Mesodermal cell (in vitro differentiated cells): ENCODE measurements at regions not wholly inside any gene's neighbourhood (a gene's known extent, or its start where the extent isn't known, plus 50 kb on each side); places are given as distances from the start of the nearest gene placed in this dataset.

Experiments
- H3K27ac ChIP-seq: 2 replicates; pipeline ENCODE4 v1.7.0; 2013; ENCODE audit warnings: mild to moderate bottlenecking, low read depth, low read length, moderate library complexity; ENCODE audit not compliant: severe bottlenecking
- H3K36me3 ChIP-seq: 2 replicates; pipeline ENCODE4 v1.7.1; 2013; ENCODE audit warnings: mild to moderate bottlenecking, low read length, moderate library complexity; ENCODE audit not compliant: control insufficient read depth, insufficient read depth
- H3K4me1 ChIP-seq: one replicate; pipeline ENCODE4 v1.7.1; 2013; ENCODE audit warnings: mild to moderate bottlenecking, low read length; ENCODE audit not compliant: insufficient read depth, control insufficient read depth, poor library complexity, severe bottlenecking
- H3K4me3 ChIP-seq: 2 replicates; pipeline ENCODE4 v1.7.0; 2013; ENCODE audit warnings: low read length, control low read depth, mild to moderate bottlenecking; ENCODE audit not compliant: insufficient read depth, poor library complexity, severe bottlenecking; ENCODE audit errors: extremely low read depth
- H3K9me3 ChIP-seq: 2 replicates; pipeline ENCODE4 v1.7.1; 2013; ENCODE audit warnings: mild to moderate bottlenecking, low read length, moderate library complexity; ENCODE audit not compliant: control insufficient read depth
- WGBS, 2 experiments: methylation state at CpG; one replicate each; pipeline ENCODE4 v1.1.5; 2013; ENCODE audit warnings: missing lambda C conversion rate in 2 of 2; ENCODE audit not compliant: insufficient coverage in 2 of 2; 5-methylcytosine and 5-hydroxymethylcytosine counted together

DNA sequence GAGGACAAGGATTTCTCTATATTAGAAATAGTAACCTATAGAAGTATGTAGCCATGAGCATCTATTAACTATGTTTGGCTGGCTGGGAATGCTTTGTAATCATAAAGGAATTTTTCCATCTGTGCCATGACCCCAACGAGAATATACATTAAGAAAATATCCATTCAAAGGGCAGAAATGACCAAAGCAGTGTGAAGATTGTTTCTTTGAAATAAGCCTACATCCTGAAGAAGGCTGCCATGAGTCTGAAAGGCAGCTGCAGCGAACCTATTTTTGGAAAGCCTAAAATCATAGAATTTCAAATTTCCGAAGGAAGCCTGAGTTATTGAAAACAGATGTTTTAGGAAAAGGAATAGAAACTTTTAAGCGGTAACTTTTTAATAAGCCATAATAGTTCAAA is 244.2 kb upstream of the FOXK1 start:
- Histone ChIP-seq H3K36me3 (no peaks in the 10 kb centered on the region), H3K9me3 (peaks cover 12% of the 10 kb centered on the region), H3K4me1 (no peaks in the 10 kb centered on the region), H3K4me3 (no peak overlapping the region), H3K27ac (no peak overlapping the region)
- WGBS, 2 experiments = 66 to 81% methylated on average over 3 of the region's 4 CpGs

DNA sequence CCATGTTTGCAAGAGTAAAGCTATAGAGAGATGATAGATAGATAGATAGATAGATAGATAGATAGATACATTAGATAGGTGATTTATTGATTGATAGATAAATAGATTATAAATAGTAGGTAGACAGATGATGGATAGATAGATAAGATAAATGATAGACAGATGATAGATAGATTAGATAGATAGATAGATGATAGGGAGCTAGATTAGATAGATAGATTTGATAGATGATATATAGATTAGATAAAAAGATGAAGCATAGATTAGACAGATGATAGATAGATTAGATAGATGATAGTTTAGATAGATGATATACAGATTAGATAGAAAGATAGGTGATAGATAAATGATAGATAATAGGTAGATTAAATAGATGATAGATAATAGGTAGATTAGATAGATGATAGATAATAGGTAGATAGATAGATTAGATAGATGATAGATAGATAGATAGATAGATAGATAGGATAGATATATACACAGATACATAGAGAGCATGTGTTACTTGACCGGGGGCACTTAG is 243.3 kb upstream of the FOXK1 start:
- Histone ChIP-seq H3K4me1 (no peaks in the 10 kb centered on the region), H3K36me3 (no peaks in the 10 kb centered on the region), H3K27ac (no peak overlapping the region), H3K9me3 (peaks cover 13% of the 10 kb centered on the region), H3K4me3 (no peak overlapping the region)
- WGBS, 2 experiments = no CpG with 5 or more reads among the region's 1 CpG

DNA sequence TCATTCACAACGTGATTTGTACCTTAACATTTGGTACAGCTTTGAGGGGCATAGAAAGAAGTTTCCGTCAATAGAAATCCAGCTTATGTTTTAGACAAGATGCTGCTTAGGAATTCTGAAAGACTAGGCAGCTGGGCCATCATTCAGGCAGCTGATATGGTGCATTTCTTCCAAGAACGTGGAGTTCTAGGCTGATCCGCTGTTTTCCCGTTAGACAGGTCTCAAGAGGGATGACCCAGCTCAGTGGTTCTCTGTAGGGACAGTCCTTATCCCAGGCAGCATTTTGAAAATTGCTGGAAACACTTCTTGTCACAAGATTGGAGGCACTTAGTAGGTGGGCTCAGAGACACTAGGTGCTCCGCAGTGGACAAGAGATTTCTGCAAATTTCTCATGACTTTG is 242.7 kb upstream of the FOXK1 start:
- no peaks in the 10 kb centered on the region for H3K36me3 ChIP-seq
- no peak overlapping the region for H3K4me3 ChIP-seq
- WGBS, 2 experiments = 61 to 82% methylated on average over 5 of the region's 6 CpGs
- no peaks in the 10 kb centered on the region for H3K4me1 ChIP-seq
- H3K27ac ChIP-seq = no peak overlapping the region
- H3K9me3 ChIP-seq = peaks cover 11% of the 10 kb centered on the region

DNA sequence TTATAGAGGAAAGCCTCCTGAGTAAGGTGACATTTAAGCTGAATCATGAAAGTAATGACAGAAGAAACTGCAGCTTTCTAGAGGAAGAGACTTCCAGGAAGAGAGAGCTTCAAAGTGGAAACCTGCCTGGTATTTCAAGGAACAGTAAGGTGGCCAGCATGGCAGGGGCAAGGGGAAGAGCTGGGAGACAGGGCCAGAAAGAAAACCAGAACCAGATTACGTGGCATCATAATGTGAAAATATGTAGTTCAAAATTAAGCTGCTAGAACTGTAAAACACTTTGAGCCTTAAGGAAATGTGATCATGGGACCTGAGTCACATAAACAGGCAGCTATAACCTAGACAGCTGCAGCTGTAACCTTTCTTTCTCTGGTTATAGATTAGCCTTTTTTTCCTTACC is 238.0 kb upstream of the FOXK1 start:
- Histone ChIP-seq H3K4me3 (no peak overlapping the region), H3K4me1 (no peaks in the 10 kb centered on the region), H3K36me3 (no peaks in the 10 kb centered on the region), H3K27ac (no peak overlapping the region), H3K9me3 (peaks cover 31% of the 10 kb centered on the region)
- WGBS, 2 experiments = 67 to 86% methylated on average over 1 of the region's 1 CpG

DNA sequence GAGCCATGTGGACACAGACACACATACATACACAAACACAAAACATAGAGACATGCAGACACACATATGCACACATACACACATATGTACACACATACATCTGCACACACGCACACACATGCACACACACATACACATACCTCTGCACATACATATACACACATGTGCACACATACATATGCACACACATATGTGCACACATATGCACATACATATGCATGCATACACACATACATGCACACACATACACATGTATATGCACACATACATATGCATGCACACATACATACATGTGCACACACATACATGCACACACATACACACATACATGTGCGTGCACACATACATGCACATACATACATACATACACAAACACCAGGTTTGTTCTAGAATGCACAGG is 236.3 kb upstream of the FOXK1 start:
- 84 to 92% methylated on average over 2 of the region's 2 CpGs for WGBS, 2 experiments
- Histone ChIP-seq H3K9me3 (peaks cover 35% of the 10 kb centered on the region), H3K4me1 (no peaks in the 10 kb centered on the region), H3K27ac (no peak overlapping the region), H3K4me3 (no peak overlapping the region), H3K36me3 (no peaks in the 10 kb centered on the region)

DNA sequence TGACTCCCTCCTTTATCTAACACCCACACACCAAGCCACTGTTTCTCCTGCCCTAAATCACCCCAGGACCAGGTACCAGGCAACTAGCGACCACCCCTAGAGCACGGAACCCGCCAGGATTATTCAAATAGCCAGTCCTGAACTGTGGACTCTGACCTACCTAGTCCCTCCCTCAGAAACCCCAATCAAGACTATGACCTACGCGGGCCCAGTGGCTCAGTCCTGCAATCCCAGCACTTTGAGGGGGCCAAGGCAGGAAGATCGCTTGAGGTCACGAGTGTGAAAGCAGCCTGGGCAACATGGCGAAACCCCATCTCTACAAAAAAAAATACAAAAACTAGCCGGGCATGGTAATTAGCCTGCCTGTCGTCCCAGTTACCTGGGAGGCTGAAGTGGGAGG is 232.8 kb upstream of the FOXK1 start:
- no peaks in the 10 kb centered on the region for H3K36me3 ChIP-seq
- no peaks in the 10 kb centered on the region for H3K4me1 ChIP-seq
- no peak overlapping the region for H3K4me3 ChIP-seq
- peaks cover 29% of the 10 kb centered on the region for H3K9me3 ChIP-seq
- 83 to 89% methylated on average over 5 to 7 of the region's 10 CpGs for WGBS, 2 experiments
- H3K27ac ChIP-seq = no peak overlapping the region

DNA sequence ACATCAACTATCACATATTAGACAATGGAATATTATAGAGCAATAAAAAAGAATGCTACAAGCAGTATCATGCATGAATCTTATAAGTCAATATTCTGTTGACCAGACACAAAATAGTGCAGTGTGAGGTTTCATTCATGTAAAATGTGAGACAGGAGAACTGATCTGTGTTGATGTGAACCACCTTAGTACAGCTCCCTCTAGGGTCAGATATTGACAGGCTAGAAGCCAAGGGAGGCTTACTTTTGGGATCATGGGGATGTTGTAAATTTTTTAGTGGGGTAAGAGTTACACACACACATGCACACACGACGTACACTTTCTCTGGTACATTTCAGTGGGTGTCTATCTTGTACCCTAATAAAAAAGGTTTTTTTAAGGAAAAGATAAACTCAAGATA is 231.6 kb upstream of the FOXK1 start:
- Histone ChIP-seq H3K4me3 (no peak overlapping the region), H3K27ac (no peak overlapping the region), H3K4me1 (no peaks in the 10 kb centered on the region), H3K9me3 (peaks cover 20% of the 10 kb centered on the region), H3K36me3 (no peaks in the 10 kb centered on the region)
- no CpG with 5 or more reads among the region's 2 CpGs for WGBS, 2 experiments

DNA sequence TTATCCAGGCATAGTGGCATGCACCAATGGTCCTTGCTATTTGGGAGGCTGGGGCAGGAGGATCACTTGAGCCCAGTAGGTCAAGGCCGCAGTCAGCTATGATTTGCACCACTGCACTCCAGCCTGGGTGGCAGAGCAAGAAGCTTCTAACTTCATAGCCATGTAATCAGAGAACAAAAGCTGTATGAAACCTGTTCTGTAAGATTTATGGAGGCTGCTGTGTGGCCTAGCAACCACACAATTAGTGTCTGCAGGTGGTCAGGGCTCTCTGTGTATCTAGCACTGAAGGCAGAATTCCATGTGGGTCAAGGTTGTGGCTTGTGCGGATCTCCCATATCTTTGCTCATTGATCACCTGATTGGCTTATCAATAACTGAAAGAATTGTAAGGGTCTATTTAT is 221.5 kb upstream of the FOXK1 start:
- H3K9me3 ChIP-seq = no peaks in the 10 kb centered on the region
- no peaks in the 10 kb centered on the region for H3K36me3 ChIP-seq
- H3K4me1 ChIP-seq = no peaks in the 10 kb centered on the region
- no peak overlapping the region for H3K4me3 ChIP-seq
- WGBS, 2 experiments = 91 to 100% methylated on average over 1 of the region's 2 CpGs
- no peak overlapping the region for H3K27ac ChIP-seq

DNA sequence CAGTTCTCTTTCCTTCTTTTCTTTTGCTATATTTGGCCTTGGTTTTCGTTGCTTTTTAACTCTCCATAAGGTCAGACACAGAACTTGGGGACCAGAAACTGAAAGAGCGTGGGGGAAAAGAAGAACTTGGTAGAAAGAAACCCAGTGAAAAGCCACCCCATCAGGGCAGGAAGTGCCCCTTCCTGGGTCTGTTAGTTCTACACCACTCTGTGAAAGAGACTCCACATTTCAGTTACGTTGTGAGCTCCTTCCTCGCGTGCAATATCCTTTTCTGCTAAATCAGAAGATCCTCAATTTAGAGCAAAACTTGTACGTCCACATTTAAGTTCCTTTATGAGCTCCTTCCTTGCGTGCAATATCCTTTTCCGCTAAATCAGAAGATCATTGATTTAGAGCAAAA is 220.6 kb upstream of the FOXK1 start:
- Histone ChIP-seq H3K4me1 (no peaks in the 10 kb centered on the region), H3K9me3 (no peaks in the 10 kb centered on the region), H3K36me3 (no peaks in the 10 kb centered on the region), H3K4me3 (no peak overlapping the region), H3K27ac (no peak overlapping the region)
- WGBS, 2 experiments = 84 to 90% methylated on average over 7 to 8 of the region's 8 CpGs

DNA sequence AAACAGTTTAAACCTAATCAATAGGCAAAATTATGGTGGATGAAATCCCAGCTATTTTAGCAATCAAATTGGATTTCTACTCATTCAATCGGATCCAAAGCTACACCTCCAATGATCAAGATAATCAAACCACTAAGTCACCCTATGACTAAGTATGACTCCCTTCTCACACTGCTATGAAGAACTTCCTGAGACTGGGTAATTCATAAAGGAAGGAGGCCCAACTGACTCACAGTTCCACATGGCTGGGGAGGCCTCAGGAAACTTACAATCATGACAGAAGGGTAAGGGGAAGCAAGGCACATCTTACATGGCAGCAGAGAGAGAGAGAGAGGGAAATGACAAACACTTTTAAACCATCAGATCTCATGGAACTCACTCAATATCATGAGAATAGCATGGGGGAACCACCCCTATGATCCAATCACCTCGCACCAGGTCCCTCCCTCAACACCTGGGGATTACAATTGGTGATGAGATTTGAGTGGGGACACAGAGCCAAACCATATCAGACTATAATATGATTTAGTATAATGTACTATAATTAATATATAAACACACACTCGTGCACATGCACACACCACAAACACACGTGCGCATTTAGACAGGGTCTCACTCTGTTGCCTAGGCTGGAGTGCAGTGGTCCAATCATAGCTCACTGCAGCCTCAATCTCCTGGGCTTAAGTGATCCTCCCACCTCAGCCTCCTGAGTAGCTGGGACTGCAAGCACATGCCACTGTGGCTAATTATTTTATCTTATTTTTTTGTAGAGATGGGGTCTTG is 213.6 kb upstream of the FOXK1 start:
- Histone ChIP-seq H3K36me3 (no peaks in the 10 kb centered on the region), H3K4me1 (no peaks in the 10 kb centered on the region), H3K27ac (no peak overlapping the region), H3K4me3 (no peak overlapping the region), H3K9me3 (no peaks in the 10 kb centered on the region)
- 56 to 73% methylated on average over 2 of the region's 5 CpGs for whole genome bisulfite sequencing, 2 experiments

DNA sequence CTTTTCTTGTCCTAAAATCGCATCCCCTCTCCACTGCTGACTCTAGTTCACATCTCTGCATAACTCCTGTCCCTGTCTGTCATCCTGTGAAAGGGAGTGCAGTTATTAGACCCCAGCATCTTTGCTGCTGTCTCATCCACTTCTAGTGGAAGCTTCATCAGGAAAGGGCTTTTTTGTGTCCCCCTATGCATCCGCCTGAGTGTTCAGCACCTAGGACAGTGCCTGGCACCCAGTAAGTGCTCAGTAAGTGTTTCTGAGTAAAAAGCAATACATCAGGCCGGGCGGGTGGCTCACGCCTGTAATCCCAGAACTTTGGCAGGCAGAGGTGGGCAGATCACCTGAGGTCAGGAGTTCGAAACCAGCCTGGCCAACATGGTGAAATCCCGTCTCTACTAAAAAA is 211.8 kb upstream of the FOXK1 start:
- Histone ChIP-seq H3K4me1 (no peaks in the 10 kb centered on the region), H3K27ac (no peak overlapping the region), H3K9me3 (no peaks in the 10 kb centered on the region), H3K36me3 (no peaks in the 10 kb centered on the region), H3K4me3 (no peak overlapping the region)
- WGBS, 2 experiments = 69% methylated on average over 6 to 7 of the region's 7 CpGs
